GM18508 (cell line): ENCODE measurements at regions not wholly inside any gene's neighbourhood (a gene's known extent, or its start where the extent isn't known, plus 50 kb on each side); places are given as distances from the start of the nearest gene placed in this dataset.

Source experiments
- ATAC-seq: cut with Tn5 transposase; IDR thresholded peaks from one replicate; pipeline ENCODE4 v1.9.1; 2021; ENCODE audit warnings: moderate number of reproducible peaks; ENCODE audit not compliant: insufficient read depth, unreplicated experiment

- ATAC-seq, result no peak
These were observed 2361.6 kb upstream of the AGA start for GRCh38 chr4:179803857-179804256.

GRCh38 chr4:179804440-179804839 is 2362.2 kb upstream of the AGA start:
- no peak for ATAC-seq

- ATAC-seq, result no peak
These were observed 2375.1 kb upstream of the AGA start for GRCh38 chr4:179817317-179817716.

GRCh38 chr4:179823342-179823741 is 2381.1 kb upstream of the AGA start:
- no peak for ATAC-seq

GRCh38 chr4:179831274-179831673 is 2389.0 kb upstream of the AGA start:
- no peak for ATAC-seq

GRCh38 chr4:179836179-179837075 is 2394.2 kb upstream of the AGA start:
- ATAC-seq, result no peak

GRCh38 chr4:179843370-179843769 is 2399.8 kb upstream of the TENM3 start:
- no peak for ATAC-seq

GRCh38 chr4:179855469-179855868 is 2387.7 kb upstream of the TENM3 start:
- ATAC-seq, result no peak

GRCh38 chr4:179858221-179858620 is 2385.0 kb upstream of the TENM3 start:
- ATAC-seq, result no peak

GRCh38 chr4:179867300-179867878 is 2375.8 kb upstream of the TENM3 start:
- ATAC-seq, result peak; percentile 98

- ATAC-seq, result no peak
These were observed 2371.5 kb upstream of the TENM3 start for GRCh38 chr4:179871726-179872125.

GRCh38 chr4:179872755-179873154 is 2370.4 kb upstream of the TENM3 start:
- ATAC-seq, result no peak

- no peak for ATAC-seq
These were observed 2362.4 kb upstream of the TENM3 start for GRCh38 chr4:179880756-179881155.

- no peak for ATAC-seq
These were observed 2349.0 kb upstream of the TENM3 start for GRCh38 chr4:179894066-179894778.

GRCh38 chr4:179919587-179919986 is 2323.6 kb upstream of the TENM3 start:
- no peak for ATAC-seq

GRCh38 chr4:179927473-179927872 is 2315.7 kb upstream of the TENM3 start:
- no peak for ATAC-seq

GRCh38 chr4:179941911-179942310 is 2301.3 kb upstream of the TENM3 start:
- ATAC-seq, result no peak

GRCh38 chr4:179976777-179977176 is 2266.4 kb upstream of the TENM3 start:
- no peak for ATAC-seq

- no peak for ATAC-seq
These were observed 2265.8 kb upstream of the TENM3 start for GRCh38 chr4:179977378-179977777.

GRCh38 chr4:179981161-179981560 is 2262.0 kb upstream of the TENM3 start:
- ATAC-seq, result no peak

- ATAC-seq, result peak; percentile 100
These were observed 2253.2 kb upstream of the TENM3 start for GRCh38 chr4:179989975-179990374.
